Gastroesophageal sphincter (tissue), 4 donors: ENCODE measurements at regions not wholly inside any gene's neighbourhood (a gene's known extent, or its start where the extent isn't known, plus 50 kb on each side); places are given as distances from the start of the nearest gene placed in this dataset.

Experiments used
- ATAC-seq: fragments of 150-250 bp; one replicate; pipeline ENCODE4 v1.9.1; 2016; ENCODE audit warnings: mild to moderate bottlenecking, moderate library complexity
- H3K27ac ChIP-seq, 4 donors: fragments of 200-600 bp; sonication (generic) in 3 of 4; 1 replicate in 3 of 4; 2 replicates in 1 of 4; pipeline ENCODE4 v1.5.1; 2016 to 2019
- H3K27me3 ChIP-seq: fragments of 200-600 bp; sonication (generic); one replicate; pipeline ENCODE4 v1.5.1; 2019
- H3K36me3 ChIP-seq, 2 donors: fragments of 200-600 bp; sonication (generic); one replicate each; pipeline ENCODE4 v1.5.1; 2019; ENCODE audit warnings: control low read depth in 1 of 2
- H3K4me1 ChIP-seq, 3 donors: fragments of 200-600 bp; sonication (generic); 1 replicate in 2 of 3; 2 replicates in 1 of 3; pipeline ENCODE4 v1.5.1; 2016 to 2019; ENCODE audit warnings: control low read depth in 2 of 3
- H3K4me3 ChIP-seq, 2 donors: fragments of 200-600 bp; sonication (generic); one replicate each; pipeline ENCODE4 v1.5.1; 2019; ENCODE audit warnings: mild to moderate bottlenecking in 1 of 2, moderate library complexity in 1 of 2
- H3K9me3 ChIP-seq, 3 donors: fragments of 200-600 bp; sonication (generic); one replicate each; pipeline ENCODE4 v1.5.1; 2017 to 2019; ENCODE audit warnings: control low read depth in 2 of 3
- CTCF ChIP-seq, 4 experiments: fragments of 200-600 bp in 2 of 4; fragments of 450-650 bp in 2 of 4; sonication (generic) in 1 of 4; IDR thresholded peaks; one replicate each; pipeline ENCODE4 v1.5.1; 2017 to 2019; ENCODE audit warnings: antibody characterized with exemption in 4 of 4, mild to moderate bottlenecking in 2 of 4, moderate library complexity in 2 of 4
- EP300 ChIP-seq: sonication (generic); formaldehyde crosslinking; IDR thresholded peaks from one replicate; pipeline ENCODE4 v1.6.1; 2017; ENCODE audit warnings: antibody characterized with exemption, mild to moderate bottlenecking
- POLR2A ChIP-seq, 2 donors: fragments of 450-650 bp; IDR thresholded peaks; one replicate each; pipeline ENCODE4 v1.6.1; 2017; ENCODE audit warnings: antibody characterized with exemption in 2 of 2, mild to moderate bottlenecking in 2 of 2, moderate library complexity in 1 of 2
- POLR2AphosphoS5 ChIP-seq: sonication (generic); formaldehyde crosslinking; IDR thresholded peaks from one replicate; pipeline ENCODE4 v1.6.1; 2017; ENCODE audit warnings: antibody characterized with exemption
- WGBS, 2 donors: methylation state at CpG; one replicate each; pipeline ENCODE4 v1.1.5; 2018; ENCODE audit warnings: low coverage in 1 of 2; 5-methylcytosine and 5-hydroxymethylcytosine counted together

GRCh38 chr11:13110145-13110544, 101.0 kb downstream of the RASSF10 start:
- Histone ChIP-seq H3K27me3 (no peaks in the 10 kb centered on the region), H3K4me1 (peaks cover 0 to 8% (median 4%) of the 10 kb centered on the region in 3 donors), H3K4me3 (no peak overlapping the region), H3K27ac (no peak overlapping the region), H3K9me3 (no peaks in the 10 kb centered on the region), H3K36me3 (no peaks in the 10 kb centered on the region)
- ATAC-seq = no peak
- no peak for TF ChIP-seq CTCF (IDR thresholded peaks at IDR 0.05)
- TF ChIP-seq EP300 = no peak
- TF ChIP-seq POLR2AphosphoS5 = no peak
- no peak for TF ChIP-seq POLR2A (IDR thresholded peaks at IDR 0.05)
- 75 to 100% methylated on average over 1 of the region's 1 CpG for WGBS, 2 donors

GRCh38 chr11:13110929-13111812, 102.1 kb downstream of the RASSF10 start:
- no peak overlapping the region for H3K27ac ChIP-seq
- no peak for TF ChIP-seq EP300
- TF ChIP-seq POLR2AphosphoS5 = no peak
- TF ChIP-seq CTCF (IDR thresholded peaks at IDR 0.05) = no peak
- no peak for TF ChIP-seq POLR2A (IDR thresholded peaks at IDR 0.05)
- H3K4me3 ChIP-seq = no peak overlapping the region
- ATAC-seq = peak; percentile 67
- no peaks in the 10 kb centered on the region for H3K36me3 ChIP-seq
- no peaks in the 10 kb centered on the region for H3K27me3 ChIP-seq
- 66 to 69% methylated on average over 4 of the region's 5 CpGs for WGBS, 2 donors
- no peaks in the 10 kb centered on the region for H3K9me3 ChIP-seq
- H3K4me1 ChIP-seq = peaks cover 0 to 8% (median 4%) of the 10 kb centered on the region in 3 donors

GRCh38 chr11:13111813-13112130, 102.7 kb downstream of the RASSF10 start:
- 65 to 86% methylated on average over 5 to 6 of the region's 6 CpGs for WGBS, 2 donors
- ATAC-seq = no peak
- Histone ChIP-seq H3K4me1 (peaks cover 0 to 8% (median 4%) of the 10 kb centered on the region in 3 donors), H3K27me3 (no peaks in the 10 kb centered on the region), H3K4me3 (no peak overlapping the region), H3K27ac (no peak overlapping the region), H3K9me3 (no peaks in the 10 kb centered on the region), H3K36me3 (no peaks in the 10 kb centered on the region)
- TF ChIP-seq POLR2AphosphoS5 (no peak), POLR2A (IDR thresholded peaks at IDR 0.05) (no peak), CTCF (IDR thresholded peaks at IDR 0.05) (no peak), EP300 (no peak)

- H3K27me3 ChIP-seq = no peaks in the 10 kb centered on the region
- no peak overlapping the region for H3K27ac ChIP-seq
- WGBS, 2 donors = 74 to 90% methylated on average over 3 to 5 of the region's 6 CpGs
- peaks cover 0 to 8% (median 4%) of the 10 kb centered on the region in 3 donors for H3K4me1 ChIP-seq
- ATAC-seq = no peak
- no peak overlapping the region for H3K4me3 ChIP-seq
- no peaks in the 10 kb centered on the region for H3K36me3 ChIP-seq
- no peaks in the 10 kb centered on the region for H3K9me3 ChIP-seq
- no peak for TF ChIP-seq CTCF (IDR thresholded peaks at IDR 0.05)
- no peak for TF ChIP-seq EP300
- no peak for TF ChIP-seq POLR2A (IDR thresholded peaks at IDR 0.05)
- TF ChIP-seq POLR2AphosphoS5 = no peak
These were observed 105.7 kb downstream of the RASSF10 start for GRCh38 chr11:13114566-13115379.
